Stimulated activated CD4-positive, alpha-beta T cell treated with anti-CD3 and anti-CD28 coated beads, Interleukin-12 subunit alpha, Interleukin-12 subunit beta, amount 100 ng/mL, for 24 hours (primary cell): ENCODE measurements at regions not wholly inside any gene's neighbourhood (a gene's known extent, or its start where the extent isn't known, plus 50 kb on each side); places are given as distances from the start of the nearest gene placed in this dataset.

Experiments used
- DNase-seq, 2 experiments: peaks; one replicate each; pipeline ENCODE4 v3.0.0-alpha.2; 2020; ENCODE audit warnings: low read depth in 2 of 2

GRCh38 chr13:82817133-82817532 lies 1065.1 kb downstream of the SLITRK1 start:
- DNase-seq: no peak

- DNase-seq: no peak
These were observed 1066.5 kb downstream of the SLITRK1 start for GRCh38 chr13:82815791-82816190.

GRCh38 chr13:82803341-82803740 lies 1078.9 kb downstream of the SLITRK1 start:
- DNase-seq: no peak

- DNase-seq: no peak
These were observed 1079.7 kb downstream of the SLITRK1 start for GRCh38 chr13:82802528-82802927.

- no peak for DNase-seq
These were observed 1081.9 kb downstream of the SLITRK1 start for GRCh38 chr13:82800391-82800790.

GRCh38 chr13:82797876-82798275 lies 1084.4 kb downstream of the SLITRK1 start:
- no peak for DNase-seq

GRCh38 chr13:82791035-82791434 lies 1091.2 kb downstream of the SLITRK1 start:
- DNase-seq: no peak

GRCh38 chr13:82772816-82773215 lies 1109.5 kb downstream of the SLITRK1 start:
- no peak for DNase-seq

- no peak for DNase-seq
These were observed 1115.4 kb downstream of the SLITRK1 start for GRCh38 chr13:82766732-82767321.

- DNase-seq: no peak
These were observed 1124.2 kb downstream of the SLITRK1 start for GRCh38 chr13:82758044-82758443.

- no peak for DNase-seq
These were observed 1131.1 kb downstream of the SLITRK1 start for GRCh38 chr13:82751206-82751605.

- no peak for DNase-seq
These were observed 1132.7 kb downstream of the SLITRK1 start for GRCh38 chr13:82749551-82749950.

- no peak for DNase-seq
These were observed 1134.3 kb downstream of the SLITRK1 start for GRCh38 chr13:82747958-82748357.

- no peak for DNase-seq
These were observed 1135.0 kb downstream of the SLITRK1 start for GRCh38 chr13:82747291-82747690.

- no peak for DNase-seq
These were observed 1141.8 kb downstream of the SLITRK1 start for GRCh38 chr13:82740442-82740841.

GRCh38 chr13:82739881-82740280 lies 1142.4 kb downstream of the SLITRK1 start:
- no peak for DNase-seq

GRCh38 chr13:82729401-82729800 lies 1152.9 kb downstream of the SLITRK1 start:
- DNase-seq: no peak

- no peak for DNase-seq
These were observed 1161.3 kb downstream of the SLITRK1 start for GRCh38 chr13:82720986-82721385.

- DNase-seq: no peak
These were observed 1162.3 kb downstream of the SLITRK1 start for GRCh38 chr13:82719987-82720386.

- DNase-seq: no peak
These were observed 1165.0 kb downstream of the SLITRK1 start for GRCh38 chr13:82717249-82717648.

GRCh38 chr13:82713687-82714405 lies 1168.4 kb downstream of the SLITRK1 start:
- DNase-seq: no peak

- DNase-seq: no peak
These were observed 1179.8 kb downstream of the SLITRK1 start for GRCh38 chr13:82702513-82702912.

GRCh38 chr13:82701020-82701419 lies 1181.3 kb downstream of the SLITRK1 start:
- no peak for DNase-seq

- DNase-seq: no peak
These were observed 1183.3 kb downstream of the SLITRK1 start for GRCh38 chr13:82698941-82699340.
